Osteoblast (primary cell): ENCODE measurements at regions not wholly inside any gene's neighbourhood (a gene's known extent, or its start where the extent isn't known, plus 50 kb on each side); places are given as distances from the start of the nearest gene placed in this dataset.

Experiments
- DNase-seq: peaks from one replicate; pipeline ENCODE4 v3.0.0; 2011; ENCODE audit warnings: low spot score, mixed read lengths; ENCODE audit not compliant: insufficient read length; ENCODE audit errors: missing footprints
- H2AFZ ChIP-seq: 2 replicates; pipeline ENCODE4 v1.6.0; 2011; ENCODE audit warnings: mild to moderate bottlenecking, low read length
- H3K27ac ChIP-seq: 2 replicates; pipeline ENCODE4 v1.5.1; 2011; ENCODE audit warnings: mild to moderate bottlenecking, low read depth, low read length, moderate library complexity
- H3K27me3 ChIP-seq: 2 replicates; pipeline ENCODE4 v1.6.0; 2012; ENCODE audit warnings: mild to moderate bottlenecking, control low read depth, inconsistent platforms, low read length, moderate library complexity; ENCODE audit not compliant: insufficient read depth
- H3K36me3 ChIP-seq: 2 replicates; pipeline ENCODE4 v1.5.1; 2011; ENCODE audit warnings: mild to moderate bottlenecking, low read length, control low read depth, moderate library complexity; ENCODE audit not compliant: insufficient read depth
- H3K4me1 ChIP-seq: 2 replicates; pipeline ENCODE4 v1.5.1; 2011; ENCODE audit warnings: mild to moderate bottlenecking, low read length, control low read depth, moderate library complexity; ENCODE audit not compliant: insufficient read depth
- H3K4me2 ChIP-seq: 2 replicates; pipeline ENCODE4 v1.6.0; 2011; ENCODE audit warnings: mild to moderate bottlenecking, low read length; ENCODE audit not compliant: insufficient read depth
- H3K4me3 ChIP-seq: fragments of 200-600 bp; sonication (generic); 3 replicates; pipeline ENCODE4 v1.5.1; 2012; ENCODE audit warnings: mild to moderate bottlenecking, low read length, inconsistent platforms; ENCODE audit not compliant: insufficient read depth
- H3K79me2 ChIP-seq: 2 replicates; pipeline ENCODE4 v1.6.0; 2012; ENCODE audit warnings: mild to moderate bottlenecking, low read length, control low read depth, inconsistent platforms; ENCODE audit not compliant: insufficient read depth
- H3K9me3 ChIP-seq: 2 replicates; pipeline ENCODE4 v1.5.1; 2011; ENCODE audit warnings: low read depth, low read length, control low read depth
- H4K20me1 ChIP-seq: 2 replicates; pipeline ENCODE4 v1.6.0; 2012; ENCODE audit warnings: mild to moderate bottlenecking, low read length, control low read depth; ENCODE audit not compliant: insufficient read depth
- CTCF ChIP-seq: IDR thresholded peaks from 2 replicates; pipeline ENCODE4 v1.5.1; 2011; ENCODE audit warnings: mild to moderate bottlenecking, low read depth, low read length, moderate library complexity; ENCODE audit errors: extremely low read depth

GRCh38 chr2:7407906-7408680 is 490.9 kb downstream of the RNF144A start:
- no peaks in the 10 kb centered on the region for H3K79me2 ChIP-seq
- H3K36me3 ChIP-seq = no peaks in the 10 kb centered on the region
- no peaks in the 10 kb centered on the region for H3K9me3 ChIP-seq
- no peaks in the 10 kb centered on the region for H3K27me3 ChIP-seq
- H2AFZ ChIP-seq = no peak overlapping the region
- no peak for TF ChIP-seq CTCF
- DNase-seq = no peak
- H3K4me2 ChIP-seq = no peak overlapping the region
- H3K27ac ChIP-seq = no peak overlapping the region
- no peaks in the 10 kb centered on the region for H3K4me1 ChIP-seq
- H4K20me1 ChIP-seq = no peaks in the 10 kb centered on the region
- H3K4me3 ChIP-seq = no peak overlapping the region

GRCh38 chr2:7411691-7412090 is 494.5 kb downstream of the RNF144A start:
- H3K4me2 ChIP-seq = no peak overlapping the region
- no peaks in the 10 kb centered on the region for H3K27me3 ChIP-seq
- no peak overlapping the region for H3K27ac ChIP-seq
- no peak for DNase-seq
- H4K20me1 ChIP-seq = no peaks in the 10 kb centered on the region
- H3K4me3 ChIP-seq = no peak overlapping the region
- no peak for TF ChIP-seq CTCF
- no peaks in the 10 kb centered on the region for H3K79me2 ChIP-seq
- no peak overlapping the region for H2AFZ ChIP-seq
- no peaks in the 10 kb centered on the region for H3K36me3 ChIP-seq
- no peaks in the 10 kb centered on the region for H3K4me1 ChIP-seq
- H3K9me3 ChIP-seq = no peaks in the 10 kb centered on the region

GRCh38 chr2:7417845-7418742 is 500.9 kb downstream of the RNF144A start:
- DNase-seq = no peak
- H3K27ac ChIP-seq = no peak overlapping the region
- no peak overlapping the region for H2AFZ ChIP-seq
- H3K9me3 ChIP-seq = no peaks in the 10 kb centered on the region
- H3K36me3 ChIP-seq = no peaks in the 10 kb centered on the region
- H4K20me1 ChIP-seq = no peaks in the 10 kb centered on the region
- H3K79me2 ChIP-seq = no peaks in the 10 kb centered on the region
- H3K4me3 ChIP-seq = no peak overlapping the region
- no peaks in the 10 kb centered on the region for H3K27me3 ChIP-seq
- no peak overlapping the region for H3K4me2 ChIP-seq
- no peaks in the 10 kb centered on the region for H3K4me1 ChIP-seq
- no peak for TF ChIP-seq CTCF

- no peak overlapping the region for H2AFZ ChIP-seq
- no peaks in the 10 kb centered on the region for H3K4me1 ChIP-seq
- no peak overlapping the region for H3K4me3 ChIP-seq
- no peaks in the 10 kb centered on the region for H3K27me3 ChIP-seq
- no peak overlapping the region for H3K27ac ChIP-seq
- H3K9me3 ChIP-seq = no peaks in the 10 kb centered on the region
- no peaks in the 10 kb centered on the region for H4K20me1 ChIP-seq
- DNase-seq = no peak
- no peak for TF ChIP-seq CTCF
- no peaks in the 10 kb centered on the region for H3K36me3 ChIP-seq
- H3K79me2 ChIP-seq = no peaks in the 10 kb centered on the region
- no peak overlapping the region for H3K4me2 ChIP-seq
Observed at GRCh38 chr2:7419186-7419585, 502.0 kb downstream of the RNF144A start.
